ENCODE measurements at regions not wholly inside any gene's neighbourhood (a gene's known extent, or its start where the extent isn't known, plus 50 kb on each side); places are given as distances from the start of the nearest gene placed in this dataset.

GRCh38 chr4:125121581-125121980 is 193.2 kb upstream of the FAT4 start:
- no peak for TF ChIP-seq EZH2 (IDR thresholded peaks at IDR 0.05; ENCODE audit: low read length, missing control alignments)
- no peak for TF ChIP-seq CTCF (conservative IDR thresholded peaks at IDR 0.05 in 1 of 2, IDR thresholded peaks at IDR 0.05 in 1 of 2; ENCODE audit: low read depth in 1 of 2, low read length in 2 of 2)
- Histone ChIP-seq H2AFZ (ENCODE audit: low read length) (no peak overlapping the region), H3K9ac (ENCODE audit: insufficient read depth, low read length) (no peak overlapping the region), H3K27me3 (ENCODE audit: control insufficient read depth, insufficient read depth, low read length) (no peaks in the 10 kb centered on the region), H3K36me3 (ENCODE audit: control insufficient read depth, insufficient read depth, low read length) (no peaks in the 10 kb centered on the region), H3K4me1 (ENCODE audit: control insufficient read depth, extremely low read depth, insufficient read depth, low read length) (no peaks in the 10 kb centered on the region), H3K4me2 (ENCODE audit: extremely low read depth, insufficient read depth, low read length) (no peak overlapping the region), H3K9me3 (ENCODE audit: control insufficient read depth, insufficient read depth, low read depth, low read length) (no peaks in the 10 kb centered on the region), H4K20me1 (ENCODE audit: control insufficient read depth, extremely low read depth, insufficient read depth, low read length) (no peaks in the 10 kb centered on the region), H3K4me3 (replicated peaks in 1 of 4; ENCODE audit: control extremely low read depth in 1 of 4, insufficient read depth in 1 of 4, low read depth in 3 of 4, low read length in 4 of 4) (no peak overlapping the region), H3K27ac (ENCODE audit: insufficient read depth, low read length) (no peak overlapping the region), H3K79me2 (ENCODE audit: control insufficient read depth, insufficient read depth, low read length) (no peaks in the 10 kb centered on the region)
- DNase-seq (ENCODE audit: low read depth in 2 of 2) = no peak

- no peaks in the 10 kb centered on the region for H3K9me3 ChIP-seq (ENCODE audit: control insufficient read depth, insufficient read depth, low read depth, low read length)
- H3K27ac ChIP-seq (ENCODE audit: insufficient read depth, low read length) = no peak overlapping the region
- H3K79me2 ChIP-seq (ENCODE audit: control insufficient read depth, insufficient read depth, low read length) = no peaks in the 10 kb centered on the region
- no peak overlapping the region for H2AFZ ChIP-seq (ENCODE audit: low read length)
- no peaks in the 10 kb centered on the region for H4K20me1 ChIP-seq (ENCODE audit: control insufficient read depth, extremely low read depth, insufficient read depth, low read length)
- no peaks in the 10 kb centered on the region for H3K27me3 ChIP-seq (ENCODE audit: control insufficient read depth, insufficient read depth, low read length)
- no peak for TF ChIP-seq EZH2 (IDR thresholded peaks at IDR 0.05; ENCODE audit: low read length, missing control alignments)
- TF ChIP-seq CTCF (conservative IDR thresholded peaks at IDR 0.05 in 1 of 2, IDR thresholded peaks at IDR 0.05 in 1 of 2; ENCODE audit: low read depth in 1 of 2, low read length in 2 of 2) = no peak
- H3K4me1 ChIP-seq (ENCODE audit: control insufficient read depth, extremely low read depth, insufficient read depth, low read length) = no peaks in the 10 kb centered on the region
- H3K9ac ChIP-seq (ENCODE audit: insufficient read depth, low read length) = no peak overlapping the region
- peak in 1 of 2 donors; percentile 21 for DNase-seq (ENCODE audit: low read depth in 2 of 2)
- H3K4me3 ChIP-seq (replicated peaks in 1 of 4; ENCODE audit: control extremely low read depth in 1 of 4, insufficient read depth in 1 of 4, low read depth in 3 of 4, low read length in 4 of 4) = no peak overlapping the region
- H3K36me3 ChIP-seq (ENCODE audit: control insufficient read depth, insufficient read depth, low read length) = no peaks in the 10 kb centered on the region
- no peak overlapping the region for H3K4me2 ChIP-seq (ENCODE audit: extremely low read depth, insufficient read depth, low read length)
Observed at GRCh38 chr4:125116431-125116830, 198.3 kb upstream of the FAT4 start.

GRCh38 chr4:125115941-125116340 is 198.8 kb upstream of the FAT4 start:
- no peaks in the 10 kb centered on the region for H3K4me1 ChIP-seq (ENCODE audit: control insufficient read depth, extremely low read depth, insufficient read depth, low read length)
- no peak overlapping the region for H3K9ac ChIP-seq (ENCODE audit: insufficient read depth, low read length)
- H3K79me2 ChIP-seq (ENCODE audit: control insufficient read depth, insufficient read depth, low read length) = no peaks in the 10 kb centered on the region
- H2AFZ ChIP-seq (ENCODE audit: low read length) = no peak overlapping the region
- no peak overlapping the region for H3K27ac ChIP-seq (ENCODE audit: insufficient read depth, low read length)
- peak; percentile 73 to 76 for DNase-seq (ENCODE audit: low read depth in 2 of 2)
- H3K27me3 ChIP-seq (ENCODE audit: control insufficient read depth, insufficient read depth, low read length) = no peaks in the 10 kb centered on the region
- no peak overlapping the region for H3K4me3 ChIP-seq (replicated peaks in 1 of 4; ENCODE audit: control extremely low read depth in 1 of 4, insufficient read depth in 1 of 4, low read depth in 3 of 4, low read length in 4 of 4)
- no peaks in the 10 kb centered on the region for H3K9me3 ChIP-seq (ENCODE audit: control insufficient read depth, insufficient read depth, low read depth, low read length)
- TF ChIP-seq CTCF (conservative IDR thresholded peaks at IDR 0.05 in 1 of 2, IDR thresholded peaks at IDR 0.05 in 1 of 2; ENCODE audit: low read depth in 1 of 2, low read length in 2 of 2) (no peak), EZH2 (IDR thresholded peaks at IDR 0.05; ENCODE audit: low read length, missing control alignments) (no peak)
- no peaks in the 10 kb centered on the region for H3K36me3 ChIP-seq (ENCODE audit: control insufficient read depth, insufficient read depth, low read length)
- no peak overlapping the region for H3K4me2 ChIP-seq (ENCODE audit: extremely low read depth, insufficient read depth, low read length)
- no peaks in the 10 kb centered on the region for H4K20me1 ChIP-seq (ENCODE audit: control insufficient read depth, extremely low read depth, insufficient read depth, low read length)

Data from fibroblast of lung (primary cell).